ENCODE measurements at regions not wholly inside any gene's neighbourhood (a gene's known extent, or its start where the extent isn't known, plus 50 kb on each side); places are given as distances from the start of the nearest gene placed in this dataset.

- TF ChIP-seq EZH2 (IDR thresholded peaks at IDR 0.05; ENCODE audit: low read depth, unreplicated experiment) (no peak), POLR2AphosphoS5 (IDR thresholded peaks at IDR 0.05; ENCODE audit: low read depth) (no peak), EZH2phosphoT487 (IDR thresholded peaks at IDR 0.05; ENCODE audit: unreplicated experiment) (no peak), CREB1 (CRISPR knock-in tag; IDR thresholded peaks at IDR 0.05; ENCODE audit: low read depth) (no peak)
- TF ChIP-seq, protein P1, sequence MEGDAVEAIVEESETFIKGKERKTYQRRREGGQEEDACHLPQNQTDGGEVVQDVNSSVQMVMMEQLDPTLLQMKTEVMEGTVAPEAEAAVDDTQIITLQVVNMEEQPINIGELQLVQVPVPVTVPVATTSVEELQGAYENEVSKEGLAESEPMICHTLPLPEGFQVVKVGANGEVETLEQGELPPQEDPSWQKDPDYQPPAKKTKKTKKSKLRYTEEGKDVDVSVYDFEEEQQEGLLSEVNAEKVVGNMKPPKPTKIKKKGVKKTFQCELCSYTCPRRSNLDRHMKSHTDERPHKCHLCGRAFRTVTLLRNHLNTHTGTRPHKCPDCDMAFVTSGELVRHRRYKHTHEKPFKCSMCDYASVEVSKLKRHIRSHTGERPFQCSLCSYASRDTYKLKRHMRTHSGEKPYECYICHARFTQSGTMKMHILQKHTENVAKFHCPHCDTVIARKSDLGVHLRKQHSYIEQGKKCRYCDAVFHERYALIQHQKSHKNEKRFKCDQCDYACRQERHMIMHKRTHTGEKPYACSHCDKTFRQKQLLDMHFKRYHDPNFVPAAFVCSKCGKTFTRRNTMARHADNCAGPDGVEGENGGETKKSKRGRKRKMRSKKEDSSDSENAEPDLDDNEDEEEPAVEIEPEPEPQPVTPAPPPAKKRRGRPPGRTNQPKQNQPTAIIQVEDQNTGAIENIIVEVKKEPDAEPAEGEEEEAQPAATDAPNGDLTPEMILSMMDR (conservative IDR thresholded peaks at IDR 0.05; ENCODE audit: low read depth in 2 of 2) = no peak
- TF ChIP-seq, protein P2, sequence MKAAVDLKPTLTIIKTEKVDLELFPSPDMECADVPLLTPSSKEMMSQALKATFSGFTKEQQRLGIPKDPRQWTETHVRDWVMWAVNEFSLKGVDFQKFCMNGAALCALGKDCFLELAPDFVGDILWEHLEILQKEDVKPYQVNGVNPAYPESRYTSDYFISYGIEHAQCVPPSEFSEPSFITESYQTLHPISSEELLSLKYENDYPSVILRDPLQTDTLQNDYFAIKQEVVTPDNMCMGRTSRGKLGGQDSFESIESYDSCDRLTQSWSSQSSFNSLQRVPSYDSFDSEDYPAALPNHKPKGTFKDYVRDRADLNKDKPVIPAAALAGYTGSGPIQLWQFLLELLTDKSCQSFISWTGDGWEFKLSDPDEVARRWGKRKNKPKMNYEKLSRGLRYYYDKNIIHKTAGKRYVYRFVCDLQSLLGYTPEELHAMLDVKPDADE (IDR thresholded peaks at IDR 0.05) = no peak
Observed at GRCh38 chr11:15805726-15806125, 550.6 kb downstream of the SOX6 start.
